Peyer's patch (tissue), 4 donors: ENCODE measurements at regions not wholly inside any gene's neighbourhood (a gene's known extent, or its start where the extent isn't known, plus 50 kb on each side); places are given as distances from the start of the nearest gene placed in this dataset.

ENCODE experiments used
- DNase-seq, 3 donors: peaks; one replicate each; pipeline ENCODE4 v3.0.0-alpha.2; 2017 to 2019
- H3K27ac ChIP-seq, 4 donors: fragments of 200-600 bp; sonication (generic); one replicate each; pipeline ENCODE4 v1.5.1; 2016 to 2019
- H3K27me3 ChIP-seq, 2 donors: fragments of 200-600 bp; sonication (generic); one replicate each; pipeline ENCODE4 v1.5.1; 2019
- H3K36me3 ChIP-seq, 3 donors: fragments of 200-600 bp; sonication (generic); one replicate each; pipeline ENCODE4 v1.5.1; 2016 to 2019
- H3K4me1 ChIP-seq, 4 donors: fragments of 200-600 bp; sonication (generic); one replicate each; pipeline ENCODE4 v1.5.1; 2016 to 2019
- H3K4me3 ChIP-seq, 4 donors: fragments of 200-600 bp; sonication (generic); 1 replicate in 3 of 4; 2 replicates in 1 of 4; pipeline ENCODE4 v1.5.1; 2016 to 2019; ENCODE audit warnings: mild to moderate bottlenecking in 1 of 4
- H3K9me3 ChIP-seq, 4 donors: fragments of 200-600 bp; sonication (generic); one replicate each; pipeline ENCODE4 v1.5.1; 2016 to 2019; ENCODE audit warnings: mild to moderate bottlenecking in 1 of 4
- POLR2A ChIP-seq, 2 donors: fragments of 450-650 bp; IDR thresholded peaks; one replicate each; pipeline ENCODE4 v1.5.1; 2017; ENCODE audit warnings: antibody characterized with exemption in 2 of 2, mild to moderate bottlenecking in 2 of 2, moderate library complexity in 2 of 2
- TF ChIP-seq, protein P1 (sequence below), 6 experiments: fragments of 450-650 bp in 4 of 6; fragments of 200-600 bp in 2 of 6; sonication (generic) in 1 of 6; IDR thresholded peaks; one replicate each; pipeline ENCODE4 v1.5.1; 2017 to 2019; ENCODE audit warnings: antibody characterized with exemption in 6 of 6, mild to moderate bottlenecking in 3 of 6, moderate library complexity in 1 of 6

DNA sequence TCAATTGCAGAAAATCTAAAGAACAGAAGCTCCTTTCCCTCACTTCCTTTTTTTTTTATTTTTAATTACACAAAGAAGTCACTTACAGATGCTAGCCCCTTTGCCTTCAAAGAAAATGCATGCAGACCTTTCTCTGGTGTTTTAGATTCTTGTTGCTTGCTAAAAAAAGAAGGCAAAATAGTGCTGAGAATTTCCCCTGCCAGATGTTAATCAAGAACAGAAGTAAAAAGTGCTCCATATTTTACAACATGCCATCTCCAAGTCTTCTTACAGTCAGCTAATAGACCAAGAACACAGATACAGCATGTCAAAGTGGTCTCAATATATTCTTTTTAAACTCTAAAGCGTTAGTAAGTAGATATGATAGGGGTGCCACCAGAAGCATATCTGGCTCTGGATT, 142.8 kb upstream of the RGMB start:
- no peak for DNase-seq
- Histone ChIP-seq H3K4me1 (no peaks in the 10 kb centered on the region), H3K27me3 (no peaks in the 10 kb centered on the region), H3K36me3 (no peaks in the 10 kb centered on the region), H3K9me3 (no peaks in the 10 kb centered on the region), H3K27ac (no peak overlapping the region), H3K4me3 (no peak overlapping the region)
- TF ChIP-seq, protein P1, sequence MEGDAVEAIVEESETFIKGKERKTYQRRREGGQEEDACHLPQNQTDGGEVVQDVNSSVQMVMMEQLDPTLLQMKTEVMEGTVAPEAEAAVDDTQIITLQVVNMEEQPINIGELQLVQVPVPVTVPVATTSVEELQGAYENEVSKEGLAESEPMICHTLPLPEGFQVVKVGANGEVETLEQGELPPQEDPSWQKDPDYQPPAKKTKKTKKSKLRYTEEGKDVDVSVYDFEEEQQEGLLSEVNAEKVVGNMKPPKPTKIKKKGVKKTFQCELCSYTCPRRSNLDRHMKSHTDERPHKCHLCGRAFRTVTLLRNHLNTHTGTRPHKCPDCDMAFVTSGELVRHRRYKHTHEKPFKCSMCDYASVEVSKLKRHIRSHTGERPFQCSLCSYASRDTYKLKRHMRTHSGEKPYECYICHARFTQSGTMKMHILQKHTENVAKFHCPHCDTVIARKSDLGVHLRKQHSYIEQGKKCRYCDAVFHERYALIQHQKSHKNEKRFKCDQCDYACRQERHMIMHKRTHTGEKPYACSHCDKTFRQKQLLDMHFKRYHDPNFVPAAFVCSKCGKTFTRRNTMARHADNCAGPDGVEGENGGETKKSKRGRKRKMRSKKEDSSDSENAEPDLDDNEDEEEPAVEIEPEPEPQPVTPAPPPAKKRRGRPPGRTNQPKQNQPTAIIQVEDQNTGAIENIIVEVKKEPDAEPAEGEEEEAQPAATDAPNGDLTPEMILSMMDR (IDR thresholded peaks at IDR 0.05) = no peak
- TF ChIP-seq POLR2A (IDR thresholded peaks at IDR 0.05) = no peak

DNA sequence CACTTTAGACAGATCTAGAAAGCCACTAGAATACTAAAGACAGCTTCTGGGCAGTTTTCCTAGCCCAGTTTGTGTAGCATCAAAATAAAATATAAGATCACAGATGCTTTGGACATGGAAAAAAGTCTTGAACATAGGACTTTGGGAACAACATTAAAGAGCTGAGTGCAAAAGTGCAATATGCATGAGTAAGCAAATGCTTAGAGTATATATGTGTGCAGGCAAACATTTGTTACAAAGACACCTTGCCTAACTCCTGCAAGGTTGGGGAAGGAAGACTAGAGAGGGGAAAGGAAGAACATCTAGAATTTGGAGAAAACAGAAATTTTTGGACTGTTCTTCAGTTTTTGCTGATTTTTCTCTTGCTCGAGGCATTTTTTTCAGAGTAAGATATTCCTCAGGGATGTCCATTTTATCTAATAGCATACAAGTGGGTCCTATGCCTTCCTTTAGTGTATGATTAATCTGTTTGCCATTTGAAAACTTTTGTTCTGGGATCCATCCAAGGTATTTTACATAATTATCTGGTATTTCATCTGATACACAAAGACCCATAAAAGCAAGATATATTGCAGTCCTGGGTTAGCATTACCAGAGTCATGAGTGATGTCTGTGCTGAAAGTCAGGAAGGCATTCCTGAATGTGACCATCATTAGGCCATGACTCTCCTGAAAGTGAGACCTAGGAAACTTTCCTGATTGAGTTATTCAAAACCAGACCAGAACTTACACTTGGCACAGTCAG, 142.0 kb upstream of the RGMB start:
- H3K27ac ChIP-seq = no peak overlapping the region
- no peaks in the 10 kb centered on the region for H3K36me3 ChIP-seq
- TF ChIP-seq, protein P1 (IDR thresholded peaks at IDR 0.05) = no peak
- TF ChIP-seq POLR2A (IDR thresholded peaks at IDR 0.05) = no peak
- DNase-seq = no peak
- H3K4me3 ChIP-seq = no peak overlapping the region
- H3K4me1 ChIP-seq = no peaks in the 10 kb centered on the region
- no peaks in the 10 kb centered on the region for H3K27me3 ChIP-seq
- no peaks in the 10 kb centered on the region for H3K9me3 ChIP-seq

DNA sequence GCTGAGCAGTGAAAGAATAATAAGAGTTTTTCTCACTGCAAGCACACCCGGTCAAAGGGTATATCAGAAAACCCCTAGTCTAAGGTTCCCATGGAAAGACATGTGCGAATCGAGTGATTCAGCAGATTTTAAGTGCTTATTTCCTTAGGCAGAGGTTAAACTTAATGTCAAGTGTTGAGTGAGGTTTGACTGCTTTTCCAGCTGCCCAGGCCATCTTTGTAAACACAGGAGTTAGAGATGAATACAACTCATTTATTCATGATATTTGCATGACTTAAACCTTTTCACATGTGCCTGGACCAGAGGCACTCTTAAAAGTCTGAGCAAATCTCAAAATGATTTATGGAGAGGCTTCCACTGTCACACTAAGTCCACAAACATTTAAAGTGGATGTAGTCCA, 137.8 kb upstream of the RGMB start:
- no peak for TF ChIP-seq POLR2A (IDR thresholded peaks at IDR 0.05)
- TF ChIP-seq, protein P1 (IDR thresholded peaks at IDR 0.05) = no peak
- Histone ChIP-seq H3K27ac (no peak overlapping the region), H3K4me3 (no peak overlapping the region), H3K36me3 (no peaks in the 10 kb centered on the region), H3K9me3 (no peaks in the 10 kb centered on the region), H3K4me1 (no peaks in the 10 kb centered on the region), H3K27me3 (no peaks in the 10 kb centered on the region)
- no peak for DNase-seq

DNA sequence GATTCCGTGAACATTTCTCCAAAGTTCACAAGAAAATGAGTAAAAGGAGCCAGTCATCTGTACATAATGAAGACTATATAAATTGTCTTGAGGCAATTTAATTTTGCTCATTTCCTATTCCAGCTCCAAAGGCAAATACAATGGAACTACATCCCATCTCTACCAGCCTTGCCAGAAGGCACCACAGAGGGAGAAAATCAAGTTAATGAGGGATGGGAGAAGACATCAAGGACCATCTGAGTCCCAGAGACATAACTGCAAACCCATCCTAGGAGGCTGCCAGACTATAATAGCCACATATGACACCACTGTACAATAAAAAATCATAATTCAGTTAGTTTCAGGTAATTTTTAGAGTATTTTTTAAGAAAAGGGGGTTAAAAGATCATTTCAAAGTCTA, 136.3 kb upstream of the RGMB start:
- Histone ChIP-seq H3K4me3 (no peak overlapping the region), H3K4me1 (no peaks in the 10 kb centered on the region), H3K27ac (no peak overlapping the region), H3K9me3 (no peaks in the 10 kb centered on the region), H3K27me3 (no peaks in the 10 kb centered on the region), H3K36me3 (no peaks in the 10 kb centered on the region)
- TF ChIP-seq, protein P1 (IDR thresholded peaks at IDR 0.05) = no peak
- no peak for TF ChIP-seq POLR2A (IDR thresholded peaks at IDR 0.05)
- DNase-seq = no peak

DNA sequence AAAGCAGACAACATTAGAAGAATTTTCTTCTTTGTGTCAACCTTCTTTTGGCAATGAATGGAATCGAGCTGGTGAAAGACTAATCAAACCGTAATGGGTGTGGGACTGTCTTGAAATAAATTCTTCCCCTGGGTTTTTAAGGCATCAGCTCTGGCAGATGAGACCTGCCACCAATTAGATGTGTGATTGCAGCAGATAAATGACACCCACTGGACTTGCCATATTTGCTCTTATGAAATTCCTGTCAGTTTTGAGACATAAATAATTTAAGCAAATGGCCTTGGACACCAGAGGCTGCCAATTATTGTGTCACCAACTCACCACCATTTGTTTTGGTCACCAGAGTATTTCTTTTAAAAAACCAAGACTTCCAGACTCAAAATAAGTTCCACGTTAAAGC, 135.9 kb upstream of the RGMB start:
- no peaks in the 10 kb centered on the region for H3K36me3 ChIP-seq
- H3K9me3 ChIP-seq = no peaks in the 10 kb centered on the region
- no peak overlapping the region for H3K4me3 ChIP-seq
- TF ChIP-seq POLR2A (IDR thresholded peaks at IDR 0.05) = no peak
- TF ChIP-seq, protein P1 (IDR thresholded peaks at IDR 0.05) = no peak
- DNase-seq = no peak
- H3K27ac ChIP-seq = no peak overlapping the region
- no peaks in the 10 kb centered on the region for H3K27me3 ChIP-seq
- no peaks in the 10 kb centered on the region for H3K4me1 ChIP-seq

DNA sequence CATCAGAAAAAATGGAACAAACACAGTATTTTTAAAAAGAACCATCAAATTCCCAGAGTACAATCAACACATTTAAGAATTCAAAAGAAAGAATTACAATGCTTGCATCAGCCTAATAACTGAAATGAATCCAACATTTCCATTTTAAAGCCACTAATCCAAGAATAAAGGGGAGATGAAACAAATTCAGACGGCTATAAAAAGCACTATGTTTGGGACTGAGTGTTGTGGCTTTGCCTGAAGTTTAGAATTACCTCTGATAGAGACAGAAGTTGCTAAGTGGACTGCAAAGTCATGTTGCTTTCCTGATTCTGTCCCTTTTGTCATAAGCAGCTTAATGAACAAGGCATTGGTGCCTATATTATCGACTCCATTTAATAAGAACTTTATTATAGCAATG, 135.4 kb upstream of the RGMB start:
- no peak for TF ChIP-seq POLR2A (IDR thresholded peaks at IDR 0.05)
- TF ChIP-seq, protein P1 (IDR thresholded peaks at IDR 0.05) = no peak
- no peaks in the 10 kb centered on the region for H3K27me3 ChIP-seq

More for the DNA sequence above, 135.4 kb upstream of the RGMB start:
- no peaks in the 10 kb centered on the region for H3K4me1 ChIP-seq
- no peak for DNase-seq
- H3K9me3 ChIP-seq = no peaks in the 10 kb centered on the region
- no peaks in the 10 kb centered on the region for H3K36me3 ChIP-seq
- H3K27ac ChIP-seq = no peak overlapping the region
- H3K4me3 ChIP-seq = no peak overlapping the region
